Psoas muscle (tissue), 7 donors: ENCODE measurements at regions not wholly inside any gene's neighbourhood (a gene's known extent, or its start where the extent isn't known, plus 50 kb on each side); places are given as distances from the start of the nearest gene placed in this dataset.

Source experiments
- ATAC-seq, 4 donors: fragments of 200-7000 bp; cut with Tn5 transposase; one replicate each; pipeline ENCODE4 v1.9.1; 2020; ENCODE audit warnings: moderate library complexity in 3 of 4, mild to moderate bottlenecking in 2 of 4
- DNase-seq, 2 donors: peaks; one replicate each; pipeline ENCODE4 v3.0.0-alpha.2; 2020
- H3K27ac ChIP-seq: fragments of 200-600 bp; one replicate; pipeline ENCODE4 v1.8.0; 2022
- H3K27me3 ChIP-seq, 3 donors: fragments of 200-600 bp in 1 of 3; one replicate each; pipeline versions ENCODE4 v1.6.1 to v1.8.0; 2013 to 2022; ENCODE audit warnings: low read length in 2 of 3, mild to moderate bottlenecking in 2 of 3, moderate library complexity in 1 of 3; ENCODE audit not compliant: insufficient read depth in 3 of 3
- H3K36me3 ChIP-seq, 2 donors: fragments of 200-600 bp in 1 of 2; one replicate each; pipeline versions ENCODE4 v1.6.1 to v1.8.0; 2013 to 2022; ENCODE audit warnings: low read depth in 1 of 2, mild to moderate bottlenecking in 1 of 2, moderate library complexity in 1 of 2; ENCODE audit not compliant: insufficient read depth in 1 of 2
- H3K4me1 ChIP-seq: fragments of 200-600 bp; one replicate; pipeline ENCODE4 v1.8.0; 2022
- H3K4me3 ChIP-seq: fragments of 200-600 bp; one replicate; pipeline ENCODE4 v1.8.0; 2022; ENCODE audit warnings: mild to moderate bottlenecking
- H3K9me3 ChIP-seq: fragments of 200-600 bp; one replicate; pipeline ENCODE4 v1.8.0; 2022
- WGBS, 3 donors: extraction: QIAGEN DNeasy Blood & Tissue Kit; methylation state at CpG; one replicate each; pipeline versions ENCODE4 v1.1.6 to v1.1.7; 2013; 5-methylcytosine and 5-hydroxymethylcytosine counted together
- intact Hi-C, 2 donors: fragments of 100-400 bp; cut with DNase I; formaldehyde crosslinking; loops; one replicate each; pipeline versions ENCODE4 v1.11.0 to v1.14.2; 2022
- TF ChIP-seq, protein P1 (sequence below): fragments of 200-600 bp; IDR thresholded peaks from one replicate; pipeline ENCODE4 v1.8.0; 2022; ENCODE audit warnings: antibody characterized with exemption
- donor health status: healthy with polysubstance abuse.
- donor health status: DM: no; HTN: no; CAD: no; lungs with moderate emphysema.
- donor health status: Bipolar disorder and iron deficiency.
- donor health status: healthy.
- donor health status: DM: yes; HTN: yes; CAD: no.
- donor health status: DM: no; HTN: no; CAD: no.
- donor health status: DM: yes; HTN: yes; CAD: no.

DNA sequence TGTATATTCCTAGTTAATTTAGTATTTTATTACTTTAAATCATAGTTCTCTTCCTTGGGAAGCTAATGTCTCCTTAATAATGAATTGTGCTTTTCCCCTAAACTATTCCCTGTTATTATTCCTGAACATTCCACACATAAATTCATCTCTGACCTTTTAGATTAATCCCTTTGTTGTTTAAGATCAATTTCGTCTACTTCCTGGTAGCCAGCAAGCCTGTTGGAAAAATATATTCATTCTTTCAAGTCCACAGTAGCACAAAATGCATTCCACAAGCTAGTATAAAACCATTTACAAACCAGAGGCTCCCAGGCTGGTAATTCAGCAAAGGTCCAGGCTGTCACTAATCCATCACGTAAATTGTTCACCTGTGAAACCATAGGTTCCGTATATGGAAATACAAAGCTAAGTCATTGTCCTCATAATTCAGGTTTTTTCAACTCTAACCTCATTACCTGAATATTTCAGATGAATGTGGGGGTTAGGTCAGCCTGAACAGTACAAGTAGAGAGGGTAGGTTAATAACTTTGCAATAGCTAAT is 232.7 kb downstream of the SEC23A start:
- Histone ChIP-seq H3K27ac (no peak overlapping the region), H3K4me1 (peaks cover 13% of the 10 kb centered on the region), H3K27me3 (peaks cover 0 to 3% (median 0%) of the 10 kb centered on the region in 3 donors), H3K9me3 (no peaks in the 10 kb centered on the region), H3K4me3 (no peak overlapping the region), H3K36me3 (no peaks in the 10 kb centered on the region)
- TF ChIP-seq, protein P1, sequence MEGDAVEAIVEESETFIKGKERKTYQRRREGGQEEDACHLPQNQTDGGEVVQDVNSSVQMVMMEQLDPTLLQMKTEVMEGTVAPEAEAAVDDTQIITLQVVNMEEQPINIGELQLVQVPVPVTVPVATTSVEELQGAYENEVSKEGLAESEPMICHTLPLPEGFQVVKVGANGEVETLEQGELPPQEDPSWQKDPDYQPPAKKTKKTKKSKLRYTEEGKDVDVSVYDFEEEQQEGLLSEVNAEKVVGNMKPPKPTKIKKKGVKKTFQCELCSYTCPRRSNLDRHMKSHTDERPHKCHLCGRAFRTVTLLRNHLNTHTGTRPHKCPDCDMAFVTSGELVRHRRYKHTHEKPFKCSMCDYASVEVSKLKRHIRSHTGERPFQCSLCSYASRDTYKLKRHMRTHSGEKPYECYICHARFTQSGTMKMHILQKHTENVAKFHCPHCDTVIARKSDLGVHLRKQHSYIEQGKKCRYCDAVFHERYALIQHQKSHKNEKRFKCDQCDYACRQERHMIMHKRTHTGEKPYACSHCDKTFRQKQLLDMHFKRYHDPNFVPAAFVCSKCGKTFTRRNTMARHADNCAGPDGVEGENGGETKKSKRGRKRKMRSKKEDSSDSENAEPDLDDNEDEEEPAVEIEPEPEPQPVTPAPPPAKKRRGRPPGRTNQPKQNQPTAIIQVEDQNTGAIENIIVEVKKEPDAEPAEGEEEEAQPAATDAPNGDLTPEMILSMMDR: no peak
- intact Hi-C loops: loop anchor here in 1 of 2 donors (10.0 kb wide), 1 partner anchor 134 kb away; no protein-coding TSS in a partner anchor
- 69 to 77% (median 72%) methylated on average over 3 of the region's 3 CpGs for WGBS, 3 donors
- DNase-seq: no peak
- no peak for ATAC-seq

DNA sequence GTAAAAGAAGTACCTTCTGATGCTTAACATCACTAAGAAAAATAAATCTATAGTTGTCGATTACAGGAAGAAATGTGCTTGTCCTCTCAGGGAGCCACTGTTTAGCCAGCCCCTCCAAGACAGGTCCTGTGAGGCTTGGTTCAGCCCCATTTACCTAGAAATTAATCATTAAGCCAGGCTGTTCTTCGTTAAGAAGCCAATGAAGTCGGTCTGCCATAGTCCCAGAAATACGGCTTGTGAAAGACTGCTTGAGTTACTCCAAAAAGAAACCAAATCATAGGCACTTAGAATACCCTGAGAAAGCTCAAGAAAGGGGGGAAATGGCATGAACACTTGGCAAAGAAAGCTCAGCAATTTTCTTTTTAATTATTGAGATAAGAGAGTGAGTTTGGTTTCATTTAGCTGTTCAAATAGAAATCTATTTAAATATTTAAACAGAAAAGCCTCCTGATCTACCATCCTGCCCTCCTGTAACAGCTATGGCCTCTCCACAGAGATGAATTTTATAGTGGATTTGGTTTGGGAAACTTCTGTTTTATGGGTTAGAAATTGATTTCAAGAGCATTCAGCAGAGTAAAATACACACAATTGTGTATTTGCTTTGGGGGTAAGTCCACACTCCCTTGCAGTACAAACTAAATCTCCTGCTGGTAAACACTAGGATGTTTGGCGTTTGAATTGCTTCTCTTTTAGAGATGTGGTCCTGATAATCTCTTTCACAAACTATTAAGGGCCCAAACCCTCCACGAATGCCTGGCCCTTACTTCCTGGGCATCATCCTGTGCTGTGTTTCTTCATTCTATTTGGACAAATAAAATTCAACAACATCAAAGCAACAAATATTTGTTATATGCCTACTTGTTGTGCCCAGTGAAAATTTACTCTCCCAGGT is 234.4 kb downstream of the SEC23A start:
- intact Hi-C loops: loop anchor here (1.0 to 5.0 kb wide), 4 partner anchors 136 to 966 kb away; no protein-coding TSS in a partner anchor
- 78 to 81% (median 78%) methylated on average over 6 of the region's 6 CpGs for WGBS, 3 donors

DNA sequence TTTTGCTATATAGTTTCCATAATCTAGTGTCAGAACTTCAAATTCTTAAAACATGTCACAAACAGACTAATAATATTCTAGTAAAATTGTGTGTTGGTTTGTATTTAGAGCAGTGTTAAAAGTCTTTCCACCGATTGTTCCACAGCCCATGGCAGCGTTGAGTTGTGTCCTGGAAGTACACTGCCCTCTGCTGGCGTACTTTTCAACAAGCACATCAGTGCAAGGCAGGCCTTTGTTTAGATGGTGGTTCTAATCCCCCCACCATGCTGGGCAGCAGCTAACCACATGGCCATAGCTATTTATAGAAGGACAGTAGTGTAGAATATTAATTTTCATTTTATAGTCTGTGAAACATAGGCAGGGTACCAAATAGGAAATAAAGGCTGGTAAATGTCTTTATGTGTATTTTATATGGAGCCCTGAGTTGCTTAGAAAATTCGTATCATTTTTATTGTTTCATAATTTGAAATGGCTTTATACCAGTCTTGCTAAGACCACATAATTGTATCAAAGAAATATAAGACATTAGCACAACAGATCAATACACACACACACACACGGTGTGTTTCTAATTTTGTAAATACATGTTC is 235.4 kb downstream of the SEC23A start:
- H3K36me3 ChIP-seq: no peaks in the 10 kb centered on the region
- intact Hi-C loops: loop anchor here (1.0 to 5.0 kb wide), 4 partner anchors 135 to 965 kb away; no protein-coding TSS in a partner anchor

More for the DNA sequence above, 234.4 kb downstream of the SEC23A start:
- TF ChIP-seq, protein P1: no peak
- Histone ChIP-seq H3K4me1 (peaks cover 13% of the 10 kb centered on the region), H3K9me3 (no peaks in the 10 kb centered on the region), H3K4me3 (no peak overlapping the region), H3K27ac (no peak overlapping the region), H3K36me3 (no peaks in the 10 kb centered on the region), H3K27me3 (no peaks in the 10 kb centered on the region)
- ATAC-seq: no peak
- DNase-seq: no peak

DNA sequence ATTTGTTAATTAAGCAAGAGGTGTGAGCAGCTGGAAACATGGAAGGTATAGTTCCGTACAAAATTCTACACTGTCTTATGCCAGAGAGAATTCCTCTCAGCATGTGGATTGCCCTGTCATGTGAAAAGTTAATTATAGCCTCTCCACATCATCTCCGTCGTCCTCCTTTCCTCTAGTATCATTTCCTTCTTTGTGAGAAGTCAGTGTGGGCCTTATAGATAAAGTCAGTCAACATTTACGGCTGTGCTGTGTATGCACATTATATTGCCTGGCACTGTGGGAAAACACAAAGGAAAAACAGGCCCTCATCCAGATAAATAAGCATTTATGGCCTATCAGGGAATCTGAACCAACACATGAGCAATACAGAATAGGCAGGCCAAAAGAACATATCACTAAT is 236.6 kb downstream of the SEC23A start:
- DNase-seq (no peak), ATAC-seq (peak in 3 of 4 donors; percentile 50 to 77 (median 56))
- Histone ChIP-seq H3K36me3 (no peaks in the 10 kb centered on the region), H3K27me3 (no peaks in the 10 kb centered on the region), H3K4me3 (no peak overlapping the region), H3K4me1 (peaks cover 13% of the 10 kb centered on the region), H3K9me3 (no peaks in the 10 kb centered on the region), H3K27ac (no peak overlapping the region)
- TF ChIP-seq, protein P1: no peak
- intact Hi-C loops: loop anchor here (5.0 kb wide), 3 partner anchors 134 to 964 kb away; no protein-coding TSS in a partner anchor
- 21 to 32% (median 29%) methylated on average over 4 of the region's 4 CpGs for WGBS, 3 donors

More for the DNA sequence above, 235.4 kb downstream of the SEC23A start:
- peak; percentile 81 to 92 (median 84) for ATAC-seq
- TF ChIP-seq, protein P1: peak; percentile 82
- DNase-seq: peak; percentile 41 to 53
- H3K27me3 ChIP-seq: no peaks in the 10 kb centered on the region
- no peak overlapping the region for H3K4me3 ChIP-seq
- H3K4me1 ChIP-seq: peaks cover 13% of the 10 kb centered on the region
- WGBS, 3 donors: 37 to 38% (median 38%) methylated on average over 5 of the region's 5 CpGs
- no peak overlapping the region for H3K27ac ChIP-seq
- no peaks in the 10 kb centered on the region for H3K9me3 ChIP-seq
